ENCODE measurements at regions not wholly inside any gene's neighbourhood (a gene's known extent, or its start where the extent isn't known, plus 50 kb on each side); places are given as distances from the start of the nearest gene placed in this dataset.

DNA sequence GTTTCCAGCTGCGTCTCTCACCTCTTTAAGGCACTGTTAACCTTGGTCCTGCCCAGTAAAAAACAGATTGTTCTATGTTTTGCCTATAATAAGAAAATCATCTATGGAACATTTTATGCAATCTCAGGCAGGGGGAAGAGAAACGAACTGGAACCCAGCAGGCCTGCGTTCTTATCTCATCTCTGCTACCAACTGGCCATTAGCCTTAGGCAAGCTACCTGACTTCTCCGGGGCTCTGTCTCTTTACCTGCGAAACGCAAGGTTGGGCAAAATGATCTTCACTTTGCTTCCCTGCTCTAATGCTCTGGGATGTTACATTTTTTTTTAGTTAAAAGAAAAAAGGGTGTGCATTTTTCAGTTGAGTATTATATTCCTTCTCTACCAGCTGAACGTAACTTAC, 70.5 kb upstream of the WIPF1 start:
- DNase-seq (ENCODE audit: low read depth, low spot score), result peak; percentile 24

DNA sequence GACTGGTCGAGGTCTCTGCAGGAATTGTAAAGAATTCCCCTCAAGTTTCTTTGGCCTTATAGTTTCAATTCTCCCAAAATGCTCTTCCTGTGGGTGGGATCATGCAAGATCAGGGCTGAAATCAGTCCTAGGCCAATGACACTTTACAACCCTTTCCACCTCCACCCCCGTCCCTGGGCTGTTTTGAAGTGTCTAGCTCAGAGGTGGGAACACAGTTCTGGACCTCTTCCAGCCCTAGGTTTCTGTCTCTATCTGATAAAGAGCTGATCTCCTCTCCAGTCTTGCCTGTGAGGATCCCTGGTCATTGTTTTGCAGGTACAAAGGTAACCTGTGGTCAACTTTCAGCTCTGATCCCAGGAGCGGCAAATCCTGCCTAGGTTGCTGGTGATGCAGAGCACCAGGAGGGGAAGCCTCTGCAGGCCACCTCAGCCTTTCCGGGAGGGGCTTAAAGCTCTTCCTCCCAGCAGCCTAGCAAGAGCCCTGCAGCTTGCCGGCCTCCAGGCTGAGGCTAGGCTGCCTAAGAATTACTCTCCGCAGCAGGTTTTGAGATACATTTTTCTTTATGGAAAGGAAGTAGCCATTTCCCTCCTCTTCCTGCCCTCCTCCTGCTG, 69.8 kb upstream of the WIPF1 start:
- peak; percentile 63 for DNase-seq (ENCODE audit: low read depth, low spot score)

DNA sequence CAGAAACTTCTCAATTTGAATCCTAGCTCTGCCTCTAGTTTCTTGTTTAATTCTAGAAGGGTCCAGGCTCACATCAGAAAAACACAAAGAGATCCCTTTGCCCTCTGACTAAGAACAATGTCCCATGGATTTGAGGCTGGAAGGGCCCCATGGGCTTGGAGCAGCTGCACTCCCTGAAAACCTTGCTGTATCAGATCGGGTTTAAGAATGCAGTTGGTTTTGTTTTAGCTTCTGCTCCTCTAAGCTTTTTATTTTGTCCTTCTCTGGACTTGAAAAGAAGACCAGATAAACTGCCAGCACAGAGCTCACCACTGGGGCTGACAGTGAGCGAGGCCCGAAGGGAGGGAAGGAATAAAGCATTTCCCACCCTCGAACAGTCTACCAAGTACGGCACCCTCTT, 69.2 kb upstream of the WIPF1 start:
- peak; percentile 38 for DNase-seq (ENCODE audit: low read depth, low spot score)

DNA sequence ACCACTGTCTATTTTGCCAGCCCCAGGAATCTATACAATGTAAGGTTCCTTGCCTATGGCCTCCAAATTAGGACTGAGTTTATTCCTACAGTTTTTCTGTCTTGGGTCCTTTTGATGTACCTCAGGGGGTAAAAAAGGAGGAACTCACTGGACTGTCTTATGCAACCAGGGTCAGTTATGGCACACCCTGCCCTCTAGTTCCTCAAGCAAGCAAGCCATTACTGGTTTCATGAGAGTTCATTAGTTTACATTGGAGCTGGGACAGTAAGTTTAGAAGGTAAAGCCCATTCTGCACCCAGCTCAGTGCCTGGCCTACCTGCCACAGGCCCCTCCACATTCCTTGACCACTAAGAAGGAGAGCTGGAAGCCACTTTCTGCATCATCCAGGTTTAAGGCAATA, 68.7 kb upstream of the WIPF1 start:
- no peak for DNase-seq (ENCODE audit: low read depth, low spot score)

DNA sequence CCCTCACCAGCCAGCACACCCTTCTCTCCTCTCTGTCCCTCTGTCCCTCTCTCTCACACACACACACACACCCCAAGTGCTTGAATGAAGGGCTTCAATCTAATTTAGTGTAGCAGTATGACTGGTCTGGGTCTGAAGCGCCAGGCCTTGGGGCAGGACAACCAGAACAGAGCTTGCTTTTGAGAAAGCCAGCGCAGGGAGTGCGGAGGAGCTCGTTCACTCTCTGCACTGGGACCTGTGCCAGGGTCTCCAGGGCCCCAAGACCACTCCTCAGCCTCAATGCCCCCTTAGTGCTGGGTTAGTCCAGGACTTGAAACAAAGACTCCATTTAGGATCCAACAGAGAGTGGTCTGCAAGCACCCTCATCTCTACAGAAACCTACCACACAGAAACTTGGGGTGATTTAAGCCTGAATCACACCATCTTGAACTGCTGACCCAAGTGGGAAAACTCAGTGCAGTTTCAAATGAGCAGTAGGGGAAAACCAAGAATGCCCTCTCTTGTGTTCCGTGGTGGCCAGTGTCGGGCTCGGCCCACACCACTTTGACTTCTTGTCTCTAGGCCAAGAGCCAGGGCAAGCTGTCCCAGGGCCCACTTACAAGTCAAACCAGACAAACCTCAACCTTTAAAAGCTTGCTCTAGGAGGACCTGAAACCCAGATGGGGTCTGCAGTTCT, 66.6 kb upstream of the WIPF1 start:
- DNase-seq (ENCODE audit: low read depth, low spot score), result no peak

DNA sequence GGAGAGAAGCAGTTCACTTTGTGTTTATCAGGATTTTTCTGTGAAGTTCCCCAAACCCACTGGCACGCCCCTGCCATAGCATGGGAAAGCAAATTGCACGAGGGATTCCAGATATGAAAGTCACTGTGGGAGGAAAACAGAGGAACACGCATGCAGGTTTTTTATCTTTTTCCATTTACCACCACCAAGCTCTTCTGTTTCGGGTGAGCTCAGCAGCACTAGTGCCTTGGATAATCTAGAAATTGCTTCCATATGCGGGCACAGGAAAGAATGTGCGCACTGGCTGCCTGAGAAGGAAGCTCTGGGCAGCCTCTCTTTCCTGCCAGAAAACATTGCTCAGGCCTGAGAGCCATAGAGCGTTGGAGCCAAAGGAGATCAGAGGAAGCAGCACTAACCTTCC, 65.9 kb upstream of the WIPF1 start:
- no peak for DNase-seq (ENCODE audit: low read depth, low spot score)

DNA sequence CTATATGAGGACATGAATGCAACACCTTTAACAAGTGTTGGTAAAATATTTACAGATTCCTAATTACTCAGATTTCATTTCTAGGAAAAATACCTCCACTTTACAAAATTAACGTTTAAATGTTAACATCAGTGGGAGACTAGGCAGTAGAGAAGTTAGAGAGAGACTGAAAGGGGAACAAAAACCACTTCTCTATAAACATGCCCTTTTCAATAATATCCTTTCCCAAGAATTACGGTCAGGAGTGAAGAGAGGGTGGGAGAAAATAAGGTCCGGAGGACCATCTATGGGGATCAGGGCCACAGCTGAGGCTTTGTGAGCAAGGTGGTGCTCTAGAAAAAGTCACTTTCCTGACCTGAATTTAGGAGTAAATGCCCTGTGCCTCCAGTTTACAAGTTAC, 65.3 kb upstream of the WIPF1 start:
- DNase-seq (ENCODE audit: low read depth, low spot score), result no peak

DNA sequence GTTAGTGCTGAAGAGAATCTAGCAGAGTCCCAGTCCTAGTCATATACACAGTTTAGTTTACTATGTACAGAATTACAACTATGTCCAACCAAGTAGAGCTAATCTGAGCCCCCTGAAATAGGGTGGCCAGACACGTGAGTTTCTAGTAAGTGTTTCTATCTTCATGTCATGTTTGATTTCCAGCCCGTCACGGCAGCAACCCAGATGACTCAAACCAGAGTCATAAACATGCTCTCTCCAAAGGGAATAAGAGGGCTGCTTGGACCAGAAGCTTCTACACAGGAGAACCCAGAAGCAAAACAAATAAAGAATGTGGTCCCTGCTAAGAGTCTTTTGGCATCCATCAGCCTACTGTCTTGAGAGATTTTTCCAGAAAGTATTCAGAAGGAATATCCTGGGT, 64.9 kb upstream of the WIPF1 start:
- no peak for DNase-seq (ENCODE audit: low read depth, low spot score)

DNA sequence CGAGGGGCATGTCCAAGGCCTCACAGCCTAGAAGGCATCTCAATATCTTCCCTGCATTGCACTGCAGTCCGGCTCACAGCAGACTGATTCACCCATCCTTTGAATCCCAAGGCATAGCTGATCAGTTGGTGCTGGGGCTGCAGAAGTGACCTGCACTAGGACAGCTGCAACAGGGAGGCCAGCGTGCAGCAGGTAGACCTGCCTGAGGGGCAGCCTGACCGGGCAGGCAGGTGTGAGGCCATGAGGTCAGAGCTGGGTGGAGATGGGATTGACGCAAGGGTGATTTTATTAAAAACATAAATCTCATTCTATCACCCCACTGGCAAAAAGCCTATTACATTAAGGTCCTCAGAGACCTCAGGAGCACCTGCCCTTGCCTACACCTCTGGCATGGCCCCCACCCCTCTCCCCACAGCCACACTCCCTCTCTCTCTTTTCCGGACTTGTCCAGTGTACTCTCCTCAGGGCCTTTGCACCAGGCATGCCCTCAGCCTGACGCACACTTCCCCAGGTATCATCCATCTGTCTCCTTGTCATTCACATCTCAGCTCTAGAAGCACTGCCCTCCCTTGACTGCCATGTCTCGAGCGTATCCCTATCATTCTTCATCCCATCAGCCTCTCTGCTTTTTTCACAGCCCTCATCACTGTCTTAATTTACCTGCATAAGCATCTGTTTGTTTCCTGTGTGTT, 63.5 kb upstream of the WIPF1 start:
- no peak for DNase-seq (ENCODE audit: low read depth, low spot score)

DNA sequence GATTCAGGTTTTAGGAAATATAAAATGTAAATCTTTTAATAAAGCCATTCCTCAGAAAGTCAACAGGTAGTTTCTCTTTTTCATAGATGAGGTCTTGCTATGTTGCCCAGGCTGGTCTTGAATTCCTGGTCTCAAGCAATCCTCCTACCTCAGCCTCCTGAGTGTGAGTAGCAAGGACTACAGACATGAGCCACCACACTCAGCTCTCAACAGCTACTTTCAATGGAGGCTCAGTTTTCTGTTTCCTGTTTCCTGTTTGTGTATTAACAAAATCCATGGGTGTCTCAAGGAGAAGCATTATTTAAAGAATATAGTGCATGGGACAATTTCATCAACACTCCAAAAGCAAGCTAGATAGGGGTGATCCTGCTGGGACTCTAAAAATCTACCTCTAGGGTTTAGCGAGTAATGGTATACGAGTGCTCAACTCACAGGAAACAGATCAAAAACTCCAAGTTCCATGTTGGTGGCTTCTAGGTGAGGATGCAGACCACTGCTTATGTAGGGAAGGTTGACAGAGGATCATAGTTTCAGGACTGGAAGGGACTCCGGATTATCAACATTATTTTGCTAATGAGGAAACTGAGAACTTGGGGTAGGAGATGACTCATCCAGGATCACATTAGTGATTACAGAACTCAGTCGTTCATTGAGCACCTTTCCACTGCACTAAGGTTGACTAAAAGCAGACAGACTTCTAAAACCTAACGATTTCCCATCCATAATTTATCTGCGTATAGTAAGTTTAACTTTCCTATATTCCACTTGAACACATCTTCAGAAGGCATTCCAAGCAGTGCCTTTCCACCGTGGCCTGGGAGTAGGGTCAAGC, 61.7 kb upstream of the WIPF1 start:
- no peak for DNase-seq (ENCODE audit: low read depth, low spot score)

DNA sequence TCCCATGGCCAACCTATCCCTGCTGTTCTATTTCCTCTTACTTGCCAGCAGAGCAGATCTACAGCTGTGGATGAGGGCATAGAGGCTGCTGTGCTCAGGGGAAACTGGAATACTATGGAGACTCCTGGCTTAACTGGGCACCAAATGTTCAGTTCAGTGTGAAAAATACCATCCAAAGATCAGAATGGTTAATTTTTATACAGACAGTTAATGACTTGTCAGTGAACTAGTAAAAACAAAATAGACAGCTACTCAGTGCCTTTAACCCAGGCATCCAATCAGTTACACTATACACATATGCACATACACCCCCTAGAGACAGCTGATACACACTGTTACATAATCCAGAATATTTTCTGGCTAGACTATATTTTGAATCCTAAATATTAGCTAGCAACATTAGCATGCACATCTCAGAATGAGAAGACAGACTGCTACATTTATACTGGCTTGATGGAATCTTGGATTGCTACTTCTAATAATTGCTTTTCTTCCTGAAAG, 59.1 kb upstream of the WIPF1 start:
- DNase-seq (ENCODE audit: low read depth, low spot score), result no peak

DNA sequence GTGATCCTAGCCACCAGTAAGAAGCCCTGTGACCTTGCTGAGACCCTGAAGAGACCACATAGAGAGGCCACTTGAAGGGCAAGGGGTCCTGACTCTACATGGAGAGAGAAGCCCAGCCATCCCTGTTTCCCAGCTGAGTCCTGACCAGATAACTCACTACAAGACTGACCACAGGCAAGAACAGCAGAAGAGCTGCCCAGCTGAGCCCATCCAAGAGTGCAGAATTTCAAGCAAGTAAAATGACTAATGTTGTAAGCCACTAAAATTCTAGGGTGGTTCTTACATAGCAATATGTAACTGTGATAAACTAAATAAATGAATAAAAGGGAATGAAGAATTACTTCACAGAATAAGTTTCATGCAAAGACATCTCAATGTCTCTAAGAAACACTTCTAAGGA, 58.4 kb upstream of the WIPF1 start:
- no peak for DNase-seq (ENCODE audit: low read depth, low spot score)

DNA sequence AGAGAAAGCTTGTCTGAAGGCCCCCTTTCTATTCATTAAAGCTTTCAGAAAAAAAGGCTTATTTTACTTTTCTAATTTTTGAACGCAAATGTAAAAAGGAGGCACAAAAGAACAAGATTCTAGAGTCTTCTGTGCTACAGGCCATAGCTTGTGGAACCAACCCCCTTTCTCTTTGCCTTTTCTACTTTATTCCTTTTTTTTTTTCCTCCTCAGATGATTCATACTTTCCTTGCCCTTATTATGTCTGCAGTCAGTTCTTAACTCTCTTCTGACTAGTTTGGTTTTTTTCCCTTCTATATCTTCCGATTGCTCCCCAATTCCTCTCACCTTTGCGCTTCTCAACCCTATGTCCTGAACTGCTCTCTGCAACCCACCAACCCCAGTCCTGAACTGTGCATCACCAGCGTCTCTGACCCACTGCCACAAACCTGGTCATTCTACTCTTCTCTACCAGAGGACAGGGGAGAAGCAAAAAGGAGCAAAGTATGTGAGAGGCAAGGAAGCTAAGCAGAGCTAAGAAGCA, 56.9 kb upstream of the WIPF1 start:
- no peak for DNase-seq (ENCODE audit: low read depth, low spot score)

DNA sequence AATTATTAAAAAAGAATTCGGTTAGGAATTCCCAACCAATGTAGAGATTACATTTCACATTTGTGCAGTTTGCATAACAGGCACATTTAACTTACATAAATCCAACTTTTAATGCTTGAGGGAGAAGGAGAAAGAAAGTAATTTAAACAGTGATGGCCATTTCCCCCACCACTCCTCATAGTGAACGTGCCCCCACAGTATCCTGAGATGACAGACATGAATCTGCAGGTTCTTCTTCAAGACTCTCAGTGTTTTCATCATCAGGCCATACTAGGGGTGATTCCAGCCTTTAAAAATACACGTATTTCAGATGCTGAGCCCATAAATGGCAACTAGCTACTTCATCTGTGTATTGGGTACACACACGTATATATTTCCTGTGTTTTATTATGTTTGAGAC, 51.3 kb upstream of the WIPF1 start:
- no peak for DNase-seq (ENCODE audit: low read depth, low spot score)
